GM12892 (cell line): ENCODE measurements at regions not wholly inside any gene's neighbourhood (a gene's known extent, or its start where the extent isn't known, plus 50 kb on each side); places are given as distances from the start of the nearest gene placed in this dataset.

ENCODE experiments used
- POLR2A ChIP-seq: IDR thresholded peaks from 2 replicates; pipeline ENCODE4 v1.6.1; 2011; ENCODE audit warnings: low read depth, low read length, control low read depth
- POLR2AphosphoS5 ChIP-seq: IDR thresholded peaks from 2 replicates; pipeline ENCODE4 v1.6.1; 2011; ENCODE audit warnings: low read depth, low read length, control low read depth

DNA sequence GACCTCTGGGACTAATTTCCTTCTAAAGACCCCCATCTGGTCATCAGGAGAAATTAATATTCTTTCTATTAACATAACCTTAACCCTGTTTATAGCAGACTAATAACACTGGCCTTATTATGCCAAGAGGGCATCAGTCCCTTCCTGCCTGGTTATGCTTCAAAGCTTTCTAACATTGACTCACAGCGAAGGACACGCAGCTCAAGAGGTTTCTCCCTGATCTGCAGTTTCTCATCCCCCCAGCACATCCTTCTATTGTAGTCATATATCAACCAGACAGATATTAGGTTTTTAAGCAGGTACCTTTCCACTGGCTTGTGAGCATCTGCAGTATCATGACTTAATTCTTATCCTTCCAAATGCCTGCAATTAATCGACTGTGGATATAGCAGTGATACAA is 100.0 kb upstream of the CXCR4 start:
- no peak for TF ChIP-seq POLR2A
- TF ChIP-seq POLR2AphosphoS5: no peak
